MCF 10A (cell line): ENCODE measurements at regions not wholly inside any gene's neighbourhood (a gene's known extent, or its start where the extent isn't known, plus 50 kb on each side); places are given as distances from the start of the nearest gene placed in this dataset.

Source experiments
- BruUV-seq: library from RNA; stranded (reverse); fragments of 400-500 nt; replicated peaks from 2 replicates; lab custom pipeline; 2021; lab: Mats Ljungman, UMichigan
- CTCF ChIA-PET: fragments of 300-600 bp; sonication (Branson Sonifier 250); formaldehyde crosslinking; extraction: SDS; loops from one replicate; lab custom pipeline; 2021; ENCODE audit warnings: antibody characterized with exemption, inconsistent platforms; lab: Yijun Ruan, JAX
- POLR2A ChIA-PET: fragments of 300-600, 350-650 bp; sonication (Branson Sonifier 250); formaldehyde crosslinking; extraction: SDS; loops from one replicate; lab custom pipeline; 2020; ENCODE audit warnings: antibody characterized with exemption, inconsistent platforms; lab: Yijun Ruan, JAX
- DNase-seq: peaks from one replicate; pipeline ENCODE4 v3.0.0-alpha.2; 2018; ENCODE audit not compliant: unreplicated experiment
- H3K27ac Mint-ChIP-seq: one replicate; pipeline ENCODE4 v1.8.0; 2022; ENCODE audit warnings: mild to moderate bottlenecking, low read depth, mixed read lengths; ENCODE audit not compliant: unreplicated experiment
- H3K27me3 Mint-ChIP-seq: one replicate; pipeline ENCODE4 v1.8.0; 2022; ENCODE audit warnings: mixed read lengths; ENCODE audit not compliant: insufficient read depth, unreplicated experiment
- H3K36me3 Mint-ChIP-seq: one replicate; pipeline ENCODE4 v1.8.0; 2022; ENCODE audit warnings: mild to moderate bottlenecking, moderate library complexity, mixed read lengths; ENCODE audit not compliant: insufficient read depth, unreplicated experiment
- H3K4me1 Mint-ChIP-seq: one replicate; pipeline ENCODE4 v1.8.0; 2022; ENCODE audit warnings: mixed read lengths; ENCODE audit not compliant: insufficient read depth, unreplicated experiment
- H3K4me3 Mint-ChIP-seq: one replicate; pipeline ENCODE4 v1.8.0; 2022; ENCODE audit warnings: mild to moderate bottlenecking, moderate library complexity, mixed read lengths; ENCODE audit not compliant: unreplicated experiment
- H3K9me3 Mint-ChIP-seq: one replicate; pipeline ENCODE4 v1.8.0; 2022; ENCODE audit warnings: mixed read lengths; ENCODE audit not compliant: unreplicated experiment
- intact Hi-C: fragments of 100-400 bp; cut with micrococcal nuclease; formaldehyde crosslinking; loops from 2 replicates; pipeline ENCODE4 v1.14.1; 2022
- TF ChIP-seq, protein P1 (sequence below): fragments of 200-600 bp; IDR thresholded peaks from one replicate; pipeline ENCODE4 v1.8.0; 2022; ENCODE audit warnings: antibody characterized with exemption, mild to moderate bottlenecking; ENCODE audit not compliant: unreplicated experiment

DNA sequence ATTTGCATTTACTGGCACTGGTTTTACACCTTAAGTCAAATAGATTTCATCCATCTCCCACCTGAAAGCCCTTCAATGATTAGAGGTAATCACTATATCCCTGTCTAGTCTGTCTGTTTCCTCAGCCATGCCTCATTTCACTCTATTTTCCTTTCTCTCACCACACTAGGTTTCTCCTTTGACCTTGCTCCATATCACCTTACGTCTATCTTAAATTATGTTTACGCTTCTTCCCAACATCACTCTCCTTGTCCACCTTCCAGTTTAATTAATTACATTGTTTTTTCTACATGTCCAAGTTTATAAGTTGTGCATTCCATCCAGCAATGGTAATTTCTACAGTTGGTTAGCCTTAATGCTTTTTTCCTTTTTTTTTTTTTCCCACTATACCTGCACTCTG lies 396.7 kb upstream of the PDZRN3 start:
- TF ChIP-seq, protein P1, sequence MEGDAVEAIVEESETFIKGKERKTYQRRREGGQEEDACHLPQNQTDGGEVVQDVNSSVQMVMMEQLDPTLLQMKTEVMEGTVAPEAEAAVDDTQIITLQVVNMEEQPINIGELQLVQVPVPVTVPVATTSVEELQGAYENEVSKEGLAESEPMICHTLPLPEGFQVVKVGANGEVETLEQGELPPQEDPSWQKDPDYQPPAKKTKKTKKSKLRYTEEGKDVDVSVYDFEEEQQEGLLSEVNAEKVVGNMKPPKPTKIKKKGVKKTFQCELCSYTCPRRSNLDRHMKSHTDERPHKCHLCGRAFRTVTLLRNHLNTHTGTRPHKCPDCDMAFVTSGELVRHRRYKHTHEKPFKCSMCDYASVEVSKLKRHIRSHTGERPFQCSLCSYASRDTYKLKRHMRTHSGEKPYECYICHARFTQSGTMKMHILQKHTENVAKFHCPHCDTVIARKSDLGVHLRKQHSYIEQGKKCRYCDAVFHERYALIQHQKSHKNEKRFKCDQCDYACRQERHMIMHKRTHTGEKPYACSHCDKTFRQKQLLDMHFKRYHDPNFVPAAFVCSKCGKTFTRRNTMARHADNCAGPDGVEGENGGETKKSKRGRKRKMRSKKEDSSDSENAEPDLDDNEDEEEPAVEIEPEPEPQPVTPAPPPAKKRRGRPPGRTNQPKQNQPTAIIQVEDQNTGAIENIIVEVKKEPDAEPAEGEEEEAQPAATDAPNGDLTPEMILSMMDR: no peak
- POLR2A ChIA-PET: no interaction called here
- H3K4me3 Mint-ChIP-seq: no peak overlapping the region

DNA sequence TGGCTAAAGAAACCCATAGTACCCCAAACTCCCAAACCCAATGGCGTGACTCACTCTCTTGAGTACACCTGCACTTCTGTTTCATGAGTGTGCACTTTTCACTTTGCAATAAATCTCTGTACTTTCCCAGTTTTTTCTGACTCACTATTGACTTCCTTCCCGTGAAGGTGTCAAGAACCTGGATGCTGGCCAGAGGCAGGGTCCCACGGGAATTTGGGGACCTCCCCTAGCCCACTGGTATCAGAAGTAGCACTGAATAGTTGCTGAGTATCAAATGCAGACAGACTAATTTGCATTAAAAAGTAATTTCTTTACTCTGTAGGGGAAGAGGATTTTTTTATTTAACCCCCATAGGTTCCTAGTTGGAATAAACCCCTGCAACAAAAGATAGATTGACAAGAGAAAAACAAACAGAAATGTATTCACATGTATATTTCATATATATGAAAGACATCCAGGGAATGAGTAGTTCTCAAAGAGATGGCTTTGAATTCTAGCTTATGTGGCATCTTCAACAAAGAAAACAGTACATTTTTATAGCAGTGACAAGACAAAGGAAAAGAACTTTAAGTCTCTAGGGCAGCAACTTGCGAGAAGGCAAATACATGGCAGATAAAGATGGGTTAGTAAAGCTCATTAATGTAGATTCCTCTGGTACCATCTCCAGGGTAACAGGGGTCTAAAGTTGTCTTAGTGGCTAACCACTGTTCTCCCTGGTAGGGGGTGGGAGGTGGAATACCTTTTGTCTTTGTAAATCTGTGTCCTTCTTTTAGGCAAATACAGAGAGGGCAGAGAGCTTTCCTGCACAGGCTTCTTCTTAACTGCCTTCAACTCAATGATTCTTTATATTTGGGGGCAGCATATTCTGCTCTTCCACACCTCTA lies 385.5 kb upstream of the PDZRN3 start:
- Mint-ChIP-seq H3K4me3 (no peak overlapping the region), H3K27me3 (no peaks in the 10 kb centered on the region), H3K4me1 (no peaks in the 10 kb centered on the region), H3K36me3 (no peaks in the 10 kb centered on the region), H3K27ac (no peak overlapping the region), H3K9me3 (no peaks in the 10 kb centered on the region)
- peak; percentile 13 for DNase-seq
- no TSS peak for BruUV-seq
- CTCF ChIA-PET: no interaction called here
- POLR2A ChIA-PET: interaction anchor here (0.6 kb wide), 1 partner anchor 1644 kb away, joined by 3 read pairs; no protein-coding TSS in a partner anchor
- intact Hi-C loops: no loop called here
- TF ChIP-seq, protein P1: no peak

More for the DNA sequence above, 396.7 kb upstream of the PDZRN3 start:
- Mint-ChIP-seq H3K27me3 (no peaks in the 10 kb centered on the region), H3K27ac (no peak overlapping the region), H3K9me3 (peaks cover 21% of the 10 kb centered on the region), H3K36me3 (no peaks in the 10 kb centered on the region), H3K4me1 (no peaks in the 10 kb centered on the region)
- no TSS peak for BruUV-seq
- CTCF ChIA-PET: no interaction called here
- no peak for DNase-seq
- intact Hi-C loops: no loop called here

DNA sequence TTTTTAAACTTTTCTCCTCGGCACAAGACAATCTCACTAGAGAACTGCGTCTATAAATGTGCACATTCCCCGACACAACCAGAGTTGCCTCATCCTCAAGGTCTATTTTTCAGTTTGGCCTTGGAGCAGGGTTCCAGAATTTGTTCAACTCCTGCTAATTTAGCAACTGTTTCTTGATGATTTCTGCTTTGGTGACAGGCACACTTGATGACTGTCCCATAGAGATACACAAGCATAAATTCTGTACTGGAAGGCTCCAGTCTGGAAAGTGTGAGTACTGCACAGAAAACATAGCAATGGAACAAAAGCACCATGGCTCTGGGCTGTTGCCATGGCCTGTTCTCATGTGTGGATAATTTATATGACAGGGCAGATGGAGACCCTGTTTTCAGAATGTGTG lies 379.6 kb upstream of the PDZRN3 start:
- H3K4me1 Mint-ChIP-seq: peaks cover 16% of the 10 kb centered on the region
- ChIA-PET POLR2A (no interaction called here), CTCF (no interaction called here)
- no peaks in the 10 kb centered on the region for H3K9me3 Mint-ChIP-seq
- H3K27ac Mint-ChIP-seq: no peak overlapping the region
- H3K27me3 Mint-ChIP-seq: no peaks in the 10 kb centered on the region
- TF ChIP-seq, protein P1: no peak
- intact Hi-C loops: no loop called here
- no peak for DNase-seq
- BruUV-seq: no TSS peak
- H3K36me3 Mint-ChIP-seq: no peaks in the 10 kb centered on the region
- no peak overlapping the region for H3K4me3 Mint-ChIP-seq

DNA sequence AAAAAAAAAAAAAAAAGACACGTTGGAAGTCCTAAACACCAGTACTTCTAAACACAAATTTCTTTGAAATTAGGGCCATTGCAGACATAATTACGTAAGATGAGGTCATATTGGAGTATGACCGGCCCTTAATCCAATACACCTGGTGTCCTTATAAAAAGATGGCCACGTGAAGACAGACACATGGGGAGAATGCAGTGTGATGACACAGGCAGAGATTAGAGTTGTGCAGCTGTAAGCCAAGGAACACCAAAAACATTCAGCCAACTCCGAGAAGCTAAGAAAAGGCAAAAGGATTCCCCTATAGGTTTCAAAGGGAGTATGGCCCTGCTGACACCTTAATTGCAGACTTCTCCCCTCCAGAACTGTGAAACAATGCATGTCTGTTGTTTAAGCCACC lies 379.0 kb upstream of the PDZRN3 start:
- POLR2A ChIA-PET: no interaction called here
- H3K4me1 Mint-ChIP-seq: peaks cover 16% of the 10 kb centered on the region
- no peaks in the 10 kb centered on the region for H3K9me3 Mint-ChIP-seq
- no peak overlapping the region for H3K4me3 Mint-ChIP-seq
- CTCF ChIA-PET: no interaction called here
- H3K36me3 Mint-ChIP-seq: no peaks in the 10 kb centered on the region
- no TSS peak for BruUV-seq
- no peak overlapping the region for H3K27ac Mint-ChIP-seq
- TF ChIP-seq, protein P1: no peak
- intact Hi-C loops: no loop called here
- DNase-seq: no peak
- H3K27me3 Mint-ChIP-seq: no peaks in the 10 kb centered on the region
